Activated T-cell treated with anti-CD3 and anti-CD28 coated beads, Interleukin-2, amount 50 U/mL, for 48 hours (primary cell): ENCODE measurements at regions not wholly inside any gene's neighbourhood (a gene's known extent, or its start where the extent isn't known, plus 50 kb on each side); places are given as distances from the start of the nearest gene placed in this dataset.
"Not testable (repeated sequence)": the region's sequence is repeated elsewhere in the genome, so short reads cannot be mapped to it uniquely, and the experiment has no call there.

Source experiments
- DNase-seq, 2 experiments: peaks; one replicate each; pipeline ENCODE4 v3.0.0-alpha.2; 2020

DNA sequence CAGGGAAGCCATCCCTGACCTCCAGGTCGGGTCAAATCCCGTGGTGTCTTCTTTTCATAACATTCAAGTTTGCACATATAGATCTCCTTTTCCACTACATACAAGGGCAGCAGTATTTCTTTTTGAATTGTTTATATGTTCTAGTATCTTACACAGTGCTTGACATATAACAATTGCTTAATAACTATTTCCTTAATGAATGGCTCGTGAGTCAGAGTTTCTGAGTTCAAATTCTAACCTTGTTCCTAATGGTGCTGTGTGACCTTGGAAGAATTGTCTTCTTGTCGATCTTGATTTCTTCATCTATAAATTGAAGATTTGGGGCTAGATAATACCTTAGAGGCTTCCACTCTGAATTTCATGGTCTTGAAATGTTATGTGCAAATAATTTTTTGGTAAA, 57.2 kb upstream of the PELI2 start:
- no peak for DNase-seq

- no peak for DNase-seq
Observed at GRCh38 chr14:56063131-56063530, 55.1 kb upstream of the PELI2 start.

GRCh38 chr14:56064513-56064912, 53.7 kb upstream of the PELI2 start:
- no peak for DNase-seq

DNA sequence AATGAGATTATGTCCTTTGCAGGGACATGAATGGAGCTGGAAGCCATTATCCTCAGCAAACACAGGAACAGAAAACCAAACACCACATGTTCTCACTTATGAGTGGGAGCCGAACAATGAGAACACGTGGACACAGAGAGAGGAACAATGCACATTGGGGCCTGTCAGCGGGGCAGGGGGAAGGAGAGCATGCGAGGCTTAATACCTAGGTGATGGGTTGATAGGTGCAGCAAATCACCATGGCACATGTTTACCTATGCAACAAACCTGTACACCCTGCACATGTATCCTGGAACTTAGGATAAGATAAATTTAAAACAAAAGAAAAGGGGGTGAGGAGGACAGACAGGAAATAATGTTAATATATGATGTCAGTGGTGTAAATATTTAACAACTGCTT, 53.0 kb upstream of the PELI2 start:
- DNase-seq: not testable (repeated sequence)

- no peak for DNase-seq
Observed at GRCh38 chr14:56065621-56066290, 52.5 kb upstream of the PELI2 start.
